SK-N-SH (cell line): ENCODE measurements at regions not wholly inside any gene's neighbourhood (a gene's known extent, or its start where the extent isn't known, plus 50 kb on each side); places are given as distances from the start of the nearest gene placed in this dataset.

Experiments used
- CTCF ChIA-PET: fragments of 300-600, 350-600 bp; formaldehyde crosslinking; extraction: SDS; loops from one replicate; lab custom pipeline; 2021; lab: Yijun Ruan, JAX
- POLR2A ChIA-PET: fragments of 350-600 bp; sonication (Branson Sonifier 250); formaldehyde crosslinking; extraction: SDS; loops from one replicate; lab custom pipeline; 2020; ENCODE audit warnings: antibody characterized with exemption, inconsistent platforms; lab: Yijun Ruan, JAX
- DNase-seq: peaks from one replicate; pipeline ENCODE4 v3.0.0; 2012
- H2AFZ ChIP-seq: fragments of 200-600 bp; sonication (generic); 2 replicates; pipeline ENCODE4 v1.8.1; 2016; ENCODE audit warnings: antibody characterized with exemption, mild to moderate bottlenecking, low read depth
- H3F3A ChIP-seq: fragments of 200-600 bp; sonication (generic); replicated peaks from 2 replicates; pipeline ENCODE3; 2016; ENCODE audit warnings: antibody characterized with exemption, mild to moderate bottlenecking; ENCODE audit not compliant: insufficient read depth
- H3K27ac ChIP-seq, 2 experiments: fragments of 200-500 bp in 1 of 2; fragments of 200-600 bp in 1 of 2; sonication (Bioruptor generic) in 1 of 2; sonication (generic), shearing (Covaris generic) in 1 of 2; 2 replicates each; pipeline versions ENCODE4 v1.5.1 to v1.6.1; 2014 to 2016; ENCODE audit warnings: low read depth in 2 of 2, inconsistent platforms in 1 of 2, low read length in 1 of 2, mild to moderate bottlenecking in 1 of 2, mixed read lengths in 1 of 2
- H3K27me3 ChIP-seq: fragments of 200-600 bp; sonication (generic), shearing (Covaris generic); 2 replicates; pipeline ENCODE4 v1.6.1; 2016; ENCODE audit warnings: mixed run types; ENCODE audit not compliant: insufficient read depth
- H3K36me3 ChIP-seq, 2 experiments: fragments of 200-500 bp in 1 of 2; fragments of 200-600 bp in 1 of 2; sonication (Bioruptor generic) in 1 of 2; sonication (generic) in 1 of 2; replicated peaks in 1 of 2; 2 replicates each; pipeline versions ENCODE3 to v1.5.1; 2014 to 2016; ENCODE audit warnings: low read length in 1 of 2, mild to moderate bottlenecking in 1 of 2; ENCODE audit not compliant: insufficient read depth in 2 of 2, control insufficient read depth in 1 of 2
- H3K4me1 ChIP-seq, 2 experiments: fragments of 200-500 bp in 1 of 2; fragments of 200-600 bp in 1 of 2; sonication (Bioruptor generic) in 1 of 2; sonication (generic), shearing (Covaris generic) in 1 of 2; 2 replicates each; pipeline versions ENCODE4 v1.5.1 to v1.6.1; 2014 to 2016; ENCODE audit warnings: low read depth in 1 of 2, low read length in 1 of 2, mixed run types in 1 of 2; ENCODE audit not compliant: insufficient read depth in 2 of 2, control insufficient read depth in 1 of 2
- H3K4me2 ChIP-seq: fragments of 200-600 bp; sonication (generic), shearing (Covaris generic); 2 replicates; pipeline ENCODE4 v1.6.1; 2017; ENCODE audit warnings: mixed run types
- H3K4me3 ChIP-seq, 2 experiments: fragments of 200-500 bp in 1 of 2; fragments of 200-600 bp in 1 of 2; sonication (Bioruptor generic) in 1 of 2; sonication (generic), shearing (Covaris generic) in 1 of 2; 2 replicates each; pipeline versions ENCODE4 v1.5.1 to v1.8.1; 2014 to 2016; ENCODE audit warnings: low read depth in 2 of 2, inconsistent platforms in 1 of 2, low read length in 1 of 2, mild to moderate bottlenecking in 1 of 2, mixed read lengths in 1 of 2, moderate library complexity in 1 of 2
- H3K79me2 ChIP-seq: fragments of 200-600 bp; sonication (generic); 2 replicates; pipeline ENCODE4 v1.8.1; 2017; ENCODE audit warnings: mild to moderate bottlenecking; ENCODE audit not compliant: insufficient read depth
- H3K9ac ChIP-seq: fragments of 200-600 bp; sonication (generic); 2 replicates; pipeline ENCODE4 v1.6.1; 2017; ENCODE audit warnings: mixed run types
- H3K9me2 ChIP-seq: fragments of 200-600 bp; sonication (generic); 2 replicates; pipeline ENCODE4 v1.6.1; 2017; ENCODE audit warnings: mixed run types
- H3K9me3 ChIP-seq: fragments of 200-600 bp; sonication (generic); 2 replicates; pipeline ENCODE4 v1.6.1; 2017; ENCODE audit warnings: mixed run types, mild to moderate bottlenecking, moderate library complexity
- H4K20me1 ChIP-seq: fragments of 200-600 bp; sonication (generic); 2 replicates; pipeline ENCODE4 v1.6.1; 2017; ENCODE audit warnings: mild to moderate bottlenecking, mixed run types; ENCODE audit not compliant: insufficient read depth
- ELF1 ChIP-seq: IDR thresholded peaks from 2 replicates; pipeline ENCODE4 v1.4.0; 2012
- EP300 ChIP-seq, 2 experiments: IDR thresholded peaks; 2 replicates each; pipeline versions ENCODE4 v1.4.0 to v1.6.1; 2012; ENCODE audit warnings: borderline replicate concordance in 1 of 2, low read depth in 1 of 2, low read length in 1 of 2
- FOXJ3 ChIP-seq: sonication (generic); formaldehyde crosslinking; IDR thresholded peaks from 2 replicates; pipeline ENCODE4 v1.5.1; 2020; ENCODE audit warnings: mild to moderate bottlenecking, missing genetic modification reagents
- FOXM1 ChIP-seq: IDR thresholded peaks from 2 replicates; pipeline ENCODE4 v1.4.0; 2012; ENCODE audit warnings: low read depth, mild to moderate bottlenecking
- IRF3 ChIP-seq: fragments of 150-350 bp; IDR thresholded peaks from 2 replicates; pipeline ENCODE4 v1.6.1; 2016; ENCODE audit warnings: mild to moderate bottlenecking, low read depth, low read length
- MEF2A ChIP-seq: IDR thresholded peaks from 2 replicates; pipeline ENCODE4 v1.4.0; 2012; ENCODE audit warnings: low read depth, borderline replicate concordance
- MXI1 ChIP-seq: IDR thresholded peaks from 2 replicates; pipeline ENCODE4 v1.6.1; 2012; ENCODE audit warnings: mild to moderate bottlenecking, low read depth, low read length, improper control_type of control experiment
- NFIC ChIP-seq: IDR thresholded peaks from 2 replicates; pipeline ENCODE4 v1.4.0; 2012; ENCODE audit warnings: borderline replicate concordance
- NRF1 ChIP-seq: IDR thresholded peaks from 2 replicates; pipeline ENCODE4 v1.6.1; 2012; ENCODE audit warnings: low read depth, mild to moderate bottlenecking, low read length
- POLR2AphosphoS5 ChIP-seq: IDR thresholded peaks from 2 replicates; pipeline ENCODE4 v1.6.1; 2012; ENCODE audit warnings: low read depth, low read length
- RAD21 ChIP-seq: IDR thresholded peaks from 2 replicates; pipeline ENCODE4 v1.6.1; 2012; ENCODE audit warnings: mild to moderate bottlenecking, low read length
- REST ChIP-seq: IDR thresholded peaks from 2 replicates; pipeline ENCODE4 v1.6.1; 2012; ENCODE audit warnings: mild to moderate bottlenecking, low read depth, low read length, moderate library complexity
- RXRA ChIP-seq: IDR thresholded peaks from 2 replicates; pipeline ENCODE4 v1.4.0; 2012; ENCODE audit warnings: low read depth, mild to moderate bottlenecking, borderline replicate concordance
- SIN3A ChIP-seq: IDR thresholded peaks from 2 replicates; pipeline ENCODE4 v1.6.1; 2012; ENCODE audit warnings: low read depth, mild to moderate bottlenecking, low read length, moderate library complexity, borderline replicate concordance
- TCF12 ChIP-seq: IDR thresholded peaks from 2 replicates; pipeline ENCODE4 v1.4.0; 2012
- USF1 ChIP-seq: IDR thresholded peaks from 2 replicates; pipeline ENCODE4 v1.4.0; 2012; ENCODE audit warnings: low read depth, borderline replicate concordance
- USF2 ChIP-seq: fragments of 150-350 bp; IDR thresholded peaks from 2 replicates; pipeline ENCODE4 v1.6.1; 2017; ENCODE audit warnings: antibody characterized with exemption, low read length, low read depth, borderline replicate concordance
- YY1 ChIP-seq: IDR thresholded peaks from 2 replicates; pipeline ENCODE4 v1.4.0; 2012; ENCODE audit warnings: low read depth, mild to moderate bottlenecking
- ZBTB33 ChIP-seq: IDR thresholded peaks from 2 replicates; pipeline ENCODE4 v1.4.0; 2012; ENCODE audit warnings: low read depth, borderline replicate concordance
- WGBS: methylation state at CpG from one replicate; pipeline ENCODE4 v1.1.6; 2017; ENCODE audit warnings: low lambda C conversion rate; 5-methylcytosine and 5-hydroxymethylcytosine counted together

GRCh38 chr2:8332646-8333045 is 349.2 kb upstream of the ID2 start:
- H3K79me2 ChIP-seq: no peaks in the 10 kb centered on the region
- H3K9ac ChIP-seq: no peak overlapping the region
- no peak overlapping the region for H2AFZ ChIP-seq
- H3K27me3 ChIP-seq: no peaks in the 10 kb centered on the region
- no peaks in the 10 kb centered on the region for H3K9me2 ChIP-seq
- no peaks in the 10 kb centered on the region for H4K20me1 ChIP-seq
- peaks cover 0 to 4% of the 10 kb centered on the region in 2 experiments; a peak in 1 of 4 replicates for H3K4me1 ChIP-seq
- TF ChIP-seq MEF2A: no peak
- TF ChIP-seq IRF3: no peak
- no peak for TF ChIP-seq MXI1
- TF ChIP-seq TCF12: no peak
- TF ChIP-seq RAD21: no peak
- no peak for TF ChIP-seq SIN3A
- no peak for TF ChIP-seq FOXJ3 (CRISPR knock-in tag)
- TF ChIP-seq POLR2AphosphoS5: no peak
- no peak for TF ChIP-seq USF2
- no peak for TF ChIP-seq RXRA
- no peak for TF ChIP-seq YY1
- TF ChIP-seq ELF1: no peak
- no peaks in the 10 kb centered on the region for H3K36me3 ChIP-seq
- no peak overlapping the region for H3K4me3 ChIP-seq
- ChIA-PET CTCF (no interaction called here), POLR2A (no interaction called here)
- 66% methylated on average over 5 of the region's 9 CpGs for WGBS
- no peak for DNase-seq
- H3K4me2 ChIP-seq: no peak overlapping the region
- H3K27ac ChIP-seq: no peak overlapping the region
- no peaks in the 10 kb centered on the region for H3F3A ChIP-seq
- H3K9me3 ChIP-seq: no peaks in the 10 kb centered on the region

- Histone ChIP-seq H3K27ac (no peak overlapping the region), H3K36me3 (no peaks in the 10 kb centered on the region), H3F3A (no peaks in the 10 kb centered on the region), H3K27me3 (no peaks in the 10 kb centered on the region), H4K20me1 (no peaks in the 10 kb centered on the region), H3K9ac (no peak overlapping the region), H3K79me2 (no peaks in the 10 kb centered on the region), H3K9me3 (no peaks in the 10 kb centered on the region), H3K4me2 (no peak overlapping the region), H2AFZ (no peak overlapping the region), H3K4me3 (no peak overlapping the region), H3K9me2 (no peaks in the 10 kb centered on the region), H3K4me1 (peaks cover 0 to 4% of the 10 kb centered on the region in 2 experiments; a peak in 1 of 4 replicates)
- ChIA-PET CTCF (no interaction called here), POLR2A (no interaction called here)
- no peak for DNase-seq
- WGBS: 77% methylated on average over 13 of the region's 13 CpGs
- TF ChIP-seq USF1: no peak
- TF ChIP-seq EP300 (IDR thresholded peaks at IDR 0.05; ENCODE audit: borderline replicate concordance in 1 of 2, low read depth in 1 of 2, low read length in 1 of 2): no peak
- no peak for TF ChIP-seq REST
- TF ChIP-seq POLR2AphosphoS5: no peak
- no peak for TF ChIP-seq USF2
- TF ChIP-seq NFIC: no peak
- TF ChIP-seq FOXJ3 (CRISPR knock-in tag): no peak
- no peak for TF ChIP-seq ZBTB33
- TF ChIP-seq FOXM1: no peak
- TF ChIP-seq NRF1: no peak
Observed at GRCh38 chr2:8333177-8333831, 348.6 kb upstream of the ID2 start.
